Erythroblast (primary cell): ENCODE measurements at regions not wholly inside any gene's neighbourhood (a gene's known extent, or its start where the extent isn't known, plus 50 kb on each side); places are given as distances from the start of the nearest gene placed in this dataset.

Source experiments
- GATA1 ChIP-seq: IDR thresholded peaks from 2 replicates; pipeline ENCODE4 v1.6.1; 2011; ENCODE audit warnings: low read depth, mild to moderate bottlenecking, control low read depth, low read length, moderate library complexity
- POLR2A ChIP-seq: IDR thresholded peaks from 2 replicates; pipeline ENCODE4 v1.6.1; 2011; ENCODE audit warnings: mild to moderate bottlenecking, low read length

DNA sequence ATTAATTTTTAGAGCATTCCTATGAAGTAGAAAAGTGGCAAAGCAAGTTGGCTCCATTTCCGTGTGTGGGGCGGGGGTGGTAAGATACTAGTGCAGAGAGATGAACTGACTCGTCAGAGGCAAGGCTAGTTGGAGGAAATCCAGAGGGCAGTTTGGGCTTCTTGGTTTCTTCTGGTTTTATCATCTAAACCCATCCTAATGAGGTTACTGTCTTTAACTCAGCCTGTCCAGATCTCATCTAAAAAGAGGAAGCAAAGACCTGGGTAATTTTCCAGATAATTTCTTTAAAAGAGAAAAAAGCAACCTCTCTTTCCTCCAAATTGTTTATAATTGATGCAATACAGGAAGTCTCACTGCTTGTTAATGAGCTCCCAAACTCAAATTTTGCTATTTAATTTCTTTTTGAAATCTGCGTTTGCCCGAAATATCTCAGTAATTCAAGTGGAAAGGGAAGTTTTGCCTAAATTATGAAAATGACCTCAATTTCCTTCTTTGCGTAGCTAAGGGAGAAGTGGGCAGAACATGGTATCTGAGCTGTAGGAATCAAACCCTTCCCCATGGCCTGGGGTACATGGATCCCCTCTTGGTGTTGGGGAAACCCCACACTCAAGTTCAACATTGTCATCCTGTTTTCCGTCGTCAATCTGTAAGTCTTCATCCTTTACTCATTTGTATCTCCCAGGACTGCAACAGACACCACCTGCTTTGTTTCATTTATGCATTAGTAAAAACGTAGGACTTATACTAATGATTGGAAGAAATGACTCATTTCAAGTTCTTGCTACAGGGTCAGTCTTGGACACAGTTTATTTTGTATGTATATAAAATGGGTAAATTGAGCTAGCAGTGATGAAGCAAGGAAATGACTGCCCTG, 89.1 kb upstream of the KLF7 start:
- TF ChIP-seq POLR2A (no peak), GATA1 (no peak)
